CD4-positive, alpha-beta T cell treated with Interleukin-15 for 1 hour (primary cell): ENCODE measurements at regions not wholly inside any gene's neighbourhood (a gene's known extent, or its start where the extent isn't known, plus 50 kb on each side); places are given as distances from the start of the nearest gene placed in this dataset.
"Not testable (repeated sequence)": the region's sequence is repeated elsewhere in the genome, so short reads cannot be mapped to it uniquely, and the experiment has no call there.

Source experiments
- DNase-seq: peaks from one replicate; pipeline ENCODE4 v3.0.0-alpha.2; 2020

GRCh38 chrX:128954697-128955096, 568.6 kb downstream of the SMARCA1 start:
- DNase-seq, result not testable (repeated sequence)

- no peak for DNase-seq
Observed at GRCh38 chrX:128931071-128931470, 592.2 kb downstream of the SMARCA1 start.

GRCh38 chrX:128929271-128930057, 593.8 kb downstream of the SMARCA1 start:
- no peak for DNase-seq

- DNase-seq, result no peak
Observed at GRCh38 chrX:128928636-128929035, 594.7 kb downstream of the SMARCA1 start.

- no peak for DNase-seq
Observed at GRCh38 chrX:128927363-128927762, 595.9 kb downstream of the SMARCA1 start.

GRCh38 chrX:128906753-128907152, 616.5 kb downstream of the SMARCA1 start:
- DNase-seq, result no peak

GRCh38 chrX:128901018-128901417, 622.3 kb downstream of the SMARCA1 start:
- no peak for DNase-seq

GRCh38 chrX:128897621-128898020, 625.7 kb downstream of the SMARCA1 start:
- no peak for DNase-seq

GRCh38 chrX:128891554-128891953, 631.7 kb downstream of the SMARCA1 start:
- DNase-seq, result no peak

GRCh38 chrX:128884430-128884829, 638.9 kb downstream of the SMARCA1 start:
- no peak for DNase-seq

- DNase-seq, result no peak
Observed at GRCh38 chrX:128883650-128884049, 639.6 kb downstream of the SMARCA1 start.

- DNase-seq, result no peak
Observed at GRCh38 chrX:128870361-128870760, 652.9 kb downstream of the SMARCA1 start.

- no peak for DNase-seq
Observed at GRCh38 chrX:128862557-128862956, 660.7 kb downstream of the SMARCA1 start.

- no peak for DNase-seq
Observed at GRCh38 chrX:128848374-128848773, 674.9 kb downstream of the SMARCA1 start.

GRCh38 chrX:128846385-128846784, 676.9 kb downstream of the SMARCA1 start:
- DNase-seq, result no peak

- DNase-seq, result no peak
Observed at GRCh38 chrX:128818690-128819089, 704.6 kb downstream of the SMARCA1 start.

GRCh38 chrX:128816919-128817318, 706.4 kb downstream of the SMARCA1 start:
- no peak for DNase-seq

GRCh38 chrX:128807367-128807766, 715.9 kb downstream of the SMARCA1 start:
- no peak for DNase-seq

- DNase-seq, result no peak
Observed at GRCh38 chrX:128805236-128805635, 718.1 kb downstream of the SMARCA1 start.

GRCh38 chrX:128804828-128805227, 718.5 kb downstream of the SMARCA1 start:
- DNase-seq, result no peak

- DNase-seq, result no peak
Observed at GRCh38 chrX:128800138-128800537, 723.2 kb downstream of the SMARCA1 start.

- DNase-seq, result not testable (repeated sequence)
Observed at GRCh38 chrX:128783139-128783538, 730.9 kb upstream of the ACTRT1 start.

GRCh38 chrX:128781506-128781905, 729.3 kb upstream of the ACTRT1 start:
- DNase-seq, result no peak

- no peak for DNase-seq
Observed at GRCh38 chrX:128780934-128781333, 728.7 kb upstream of the ACTRT1 start.

GRCh38 chrX:128769495-128769894, 717.3 kb upstream of the ACTRT1 start:
- no peak for DNase-seq
